GM21367 (cell line): ENCODE measurements at regions not wholly inside any gene's neighbourhood (a gene's known extent, or its start where the extent isn't known, plus 50 kb on each side); places are given as distances from the start of the nearest gene placed in this dataset.
"Not testable (repeated sequence)": the region's sequence is repeated elsewhere in the genome, so short reads cannot be mapped to it uniquely, and the experiment has no call there.

Source experiments
- ATAC-seq: cut with Tn5 transposase; IDR thresholded peaks from one replicate; pipeline ENCODE4 v1.9.1; 2021; ENCODE audit not compliant: unreplicated experiment

DNA sequence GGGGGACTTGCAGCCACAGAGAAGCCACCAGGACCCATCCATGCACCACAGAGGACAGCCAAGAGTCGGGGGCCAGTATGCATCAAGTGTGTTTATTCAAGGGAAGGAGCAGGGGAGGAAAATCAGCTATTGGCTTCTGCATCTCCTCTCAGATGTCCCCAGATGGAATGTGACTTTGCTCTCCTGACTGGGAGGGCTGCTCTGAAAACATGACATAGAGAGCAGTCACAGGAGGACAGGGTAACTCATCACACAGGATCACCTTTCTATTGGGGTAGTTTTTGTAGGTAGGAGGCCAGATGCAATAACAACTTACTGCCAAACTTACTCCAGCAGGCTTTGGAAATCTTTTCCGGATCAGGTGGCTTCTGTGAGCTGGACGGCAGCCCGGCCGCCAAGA lies 121.0 kb upstream of the OPCML start:
- no peak for ATAC-seq

DNA sequence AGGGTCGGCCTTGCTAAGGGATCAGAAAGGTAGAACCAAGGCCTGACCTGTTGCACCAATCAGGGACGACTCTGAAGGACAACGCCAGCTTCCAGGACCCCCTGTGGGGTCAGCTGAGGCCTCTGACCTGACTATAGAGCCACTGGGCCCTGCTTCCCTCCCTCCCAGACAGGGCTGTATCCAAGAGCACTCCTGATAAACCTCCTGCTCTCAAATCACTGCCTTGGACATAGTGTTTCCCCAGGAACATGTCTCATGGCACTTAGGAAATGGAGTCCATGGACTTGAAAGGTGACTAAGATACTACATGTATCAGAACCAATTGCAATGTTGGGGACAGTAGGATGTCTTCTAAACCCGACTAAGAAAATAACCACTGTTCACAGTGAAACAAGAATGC lies 117.8 kb upstream of the OPCML start:
- no peak for ATAC-seq

DNA sequence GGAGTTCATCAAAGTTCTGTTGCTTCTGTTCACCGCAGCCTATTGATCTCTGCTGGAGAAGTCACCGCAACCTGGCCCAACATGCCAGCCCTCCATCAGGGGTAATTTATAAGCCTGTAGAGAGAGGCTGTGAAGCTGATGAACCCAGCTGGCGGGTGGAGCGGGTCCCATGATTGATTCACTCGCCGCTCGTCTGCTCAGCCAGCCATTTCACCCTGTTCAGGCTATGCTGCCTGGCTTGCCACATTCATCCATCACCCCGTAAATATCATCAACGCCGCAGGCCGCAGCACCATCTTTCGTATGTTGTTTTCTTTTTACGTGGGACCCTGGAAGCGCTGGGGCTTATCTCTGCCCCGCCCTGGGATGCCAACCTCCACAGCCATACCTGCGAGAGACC lies 116.7 kb upstream of the OPCML start:
- ATAC-seq, result no peak

DNA sequence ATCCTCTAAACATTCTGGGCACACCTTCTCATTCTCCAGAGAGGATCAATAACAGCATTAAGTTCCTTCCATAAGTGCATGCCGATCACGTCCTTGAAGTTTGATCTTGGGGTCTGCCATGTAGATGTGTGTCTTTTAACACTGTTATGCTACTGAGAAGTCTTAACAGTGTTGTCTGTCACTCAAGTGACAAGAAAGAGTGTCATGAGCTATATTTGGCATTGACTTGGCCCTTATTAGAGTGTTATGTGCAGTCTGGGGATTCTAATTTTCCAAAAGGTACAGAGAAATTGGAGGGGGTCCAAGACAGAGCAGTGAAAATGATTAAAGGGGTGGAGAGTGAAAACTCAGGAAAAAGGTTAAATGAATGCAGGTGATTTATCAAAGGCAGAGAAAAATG lies 107.1 kb upstream of the OPCML start:
- no peak for ATAC-seq

DNA sequence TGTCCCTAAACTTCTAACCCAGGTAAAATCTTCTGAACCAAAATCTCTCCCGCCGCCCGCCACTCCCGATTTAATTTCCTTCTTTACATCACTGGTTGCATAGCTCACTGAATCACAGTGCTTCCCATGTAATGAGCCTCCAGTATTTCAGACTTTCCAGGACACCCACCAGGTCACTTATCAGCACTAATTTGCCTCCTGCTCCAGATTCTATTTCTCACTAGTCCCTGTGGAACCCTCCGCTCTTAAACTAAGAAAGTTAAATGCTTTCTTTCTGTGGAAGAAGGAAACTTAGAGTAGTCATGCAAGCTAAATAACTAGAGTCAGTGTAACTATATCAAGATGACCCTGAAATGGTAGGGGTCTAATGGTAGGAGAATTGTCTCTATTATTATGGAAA lies 106.6 kb upstream of the OPCML start:
- ATAC-seq, result no peak

DNA sequence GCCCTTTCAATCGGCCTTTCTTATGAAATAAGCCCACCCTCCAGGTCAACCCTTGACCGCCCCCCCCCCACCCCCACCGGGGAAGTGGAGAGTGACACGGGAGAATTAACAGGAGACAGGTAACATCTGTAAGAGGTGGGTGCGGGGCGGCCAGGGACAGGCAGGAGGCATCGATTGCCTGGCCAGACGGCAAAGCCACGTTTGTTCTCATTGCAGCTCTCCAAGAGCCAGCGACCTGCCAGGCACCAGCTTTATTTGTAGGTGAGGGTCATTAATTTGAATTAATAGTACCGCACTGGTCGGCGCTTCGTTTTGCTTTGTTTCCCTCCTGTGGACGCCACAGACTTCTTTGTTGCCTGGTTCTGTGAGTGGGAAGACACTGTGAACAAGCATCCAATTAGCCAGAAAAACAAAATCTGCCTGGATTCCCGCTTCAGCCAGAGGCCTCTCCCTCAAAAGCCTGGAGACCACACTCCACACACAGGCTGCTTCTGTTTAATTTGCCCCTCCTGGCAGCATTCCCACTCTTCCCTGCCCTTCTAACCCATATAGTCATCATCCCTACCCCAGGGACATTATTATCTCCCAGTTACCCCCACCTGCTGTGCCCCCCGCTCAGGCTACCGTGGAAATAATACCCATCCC lies 104.5 kb upstream of the OPCML start:
- ATAC-seq, result no peak

DNA sequence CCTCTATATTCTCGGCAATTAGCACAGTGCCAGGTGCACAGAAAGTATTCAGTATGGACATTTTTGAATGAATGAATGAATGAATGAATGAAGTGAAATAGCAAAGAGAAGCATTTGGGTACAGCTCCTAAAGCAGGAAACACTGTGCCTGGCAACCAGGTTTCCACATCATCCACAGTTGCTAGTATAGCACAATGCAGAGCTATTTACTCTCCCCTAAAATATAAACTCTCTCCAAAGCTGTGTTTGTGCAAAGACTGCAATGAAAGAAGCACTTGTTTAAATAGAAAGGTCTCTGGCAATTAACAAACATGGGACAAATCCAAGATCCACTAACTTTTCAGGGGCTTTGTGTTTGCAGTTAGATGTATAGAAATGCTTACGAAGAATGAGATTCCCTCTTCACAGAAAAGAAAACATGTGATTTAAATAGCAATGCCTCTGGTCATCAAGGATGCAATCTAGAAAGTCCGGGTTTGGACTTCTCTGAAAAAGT lies 103.0 kb upstream of the OPCML start:
- no peak for ATAC-seq

DNA sequence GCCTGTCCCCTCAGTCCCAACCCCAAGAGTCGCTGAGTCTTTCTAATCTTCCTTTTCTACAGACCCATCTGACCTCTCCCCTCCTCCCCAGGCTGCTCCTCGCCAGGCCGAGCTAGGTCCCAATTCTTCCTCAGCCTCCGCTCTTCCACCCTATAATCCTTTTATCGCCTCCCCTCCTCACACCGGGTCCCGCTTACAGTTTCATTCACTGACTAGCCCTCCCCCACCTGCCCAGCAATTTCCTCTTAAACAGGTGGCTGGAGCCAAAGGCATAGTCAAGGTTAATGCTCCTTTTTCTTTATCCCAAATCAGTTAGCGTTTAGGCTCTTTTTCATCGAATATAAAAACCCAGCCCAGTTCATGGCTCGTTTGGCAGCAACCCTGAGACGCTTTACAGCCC lies 96.1 kb upstream of the OPCML start:
- not testable (repeated sequence) for ATAC-seq

DNA sequence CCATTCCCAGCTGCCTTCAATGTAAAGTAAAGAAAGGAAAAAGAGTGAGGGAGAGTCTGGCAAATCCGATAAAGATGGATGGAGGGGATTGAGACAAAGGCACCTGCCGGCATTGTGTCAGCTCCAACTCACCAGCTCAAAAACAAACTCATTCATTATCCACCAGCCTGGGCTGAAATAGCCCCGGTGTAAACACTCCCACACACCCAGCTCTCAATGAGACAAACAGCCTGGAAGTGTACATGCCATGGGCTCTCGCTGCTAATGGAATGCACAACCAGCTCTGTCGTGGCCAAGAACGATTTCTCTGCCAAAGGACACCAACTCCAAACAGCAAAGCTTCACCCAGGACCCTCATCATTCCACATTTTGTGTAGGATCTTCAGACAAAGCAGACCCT lies 89.3 kb upstream of the OPCML start:
- ATAC-seq, result no peak

DNA sequence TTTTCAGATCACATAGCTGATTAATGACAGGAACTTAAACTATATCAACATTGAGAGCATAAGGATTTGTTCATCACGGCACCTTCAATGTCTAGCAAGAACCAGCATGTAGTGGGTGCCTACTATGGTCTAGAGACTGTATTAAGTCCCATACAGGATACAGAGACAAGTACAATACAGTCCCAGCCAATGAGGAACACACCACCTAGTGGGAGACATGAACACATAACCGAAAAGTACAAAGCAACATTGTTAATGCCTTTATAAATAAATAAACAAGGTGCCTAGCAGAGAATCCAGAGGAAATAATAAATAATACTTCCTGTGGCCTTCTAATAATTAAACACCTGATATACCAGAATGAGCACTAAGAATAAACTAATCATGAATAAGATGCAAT lies 87.7 kb upstream of the OPCML start:
- no peak for ATAC-seq

DNA sequence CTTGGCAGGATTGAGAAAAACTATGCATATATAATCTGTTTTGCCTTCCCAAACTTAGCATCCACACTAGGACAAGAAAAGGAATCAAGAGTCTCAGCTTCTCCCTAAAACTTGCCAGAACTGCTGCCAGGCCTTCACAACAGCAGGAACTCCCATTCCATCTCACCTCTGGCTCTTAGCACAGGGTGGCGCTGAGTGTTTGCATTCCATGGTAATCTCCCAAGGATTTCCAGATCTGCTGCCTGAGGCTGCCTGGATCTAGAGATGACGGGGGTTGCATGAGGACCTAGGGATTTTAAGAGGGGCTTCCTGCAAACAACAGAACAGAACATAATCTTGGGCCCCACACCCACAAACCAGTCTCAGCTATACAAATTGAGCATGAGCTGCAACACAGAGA lies 87.1 kb upstream of the OPCML start:
- ATAC-seq, result no peak

DNA sequence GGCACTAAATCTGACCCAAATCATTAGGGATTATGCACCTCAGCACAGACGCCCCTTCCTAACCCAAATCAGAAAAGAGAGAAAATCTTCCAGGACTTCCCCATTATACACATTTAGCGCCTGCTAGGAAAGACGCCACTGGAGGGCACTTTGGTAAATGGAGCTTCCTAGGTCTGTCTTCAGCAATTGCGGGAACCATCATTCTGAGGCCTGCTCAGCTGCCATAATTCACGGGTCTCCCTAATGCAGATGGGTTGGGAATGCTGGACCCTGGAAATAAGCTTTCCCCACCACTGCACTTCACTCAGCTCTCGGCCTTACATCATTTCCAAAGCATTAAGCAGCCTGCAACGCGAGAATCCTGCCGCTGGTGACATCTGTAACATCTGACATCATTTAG lies 86.2 kb upstream of the OPCML start:
- no peak for ATAC-seq

DNA sequence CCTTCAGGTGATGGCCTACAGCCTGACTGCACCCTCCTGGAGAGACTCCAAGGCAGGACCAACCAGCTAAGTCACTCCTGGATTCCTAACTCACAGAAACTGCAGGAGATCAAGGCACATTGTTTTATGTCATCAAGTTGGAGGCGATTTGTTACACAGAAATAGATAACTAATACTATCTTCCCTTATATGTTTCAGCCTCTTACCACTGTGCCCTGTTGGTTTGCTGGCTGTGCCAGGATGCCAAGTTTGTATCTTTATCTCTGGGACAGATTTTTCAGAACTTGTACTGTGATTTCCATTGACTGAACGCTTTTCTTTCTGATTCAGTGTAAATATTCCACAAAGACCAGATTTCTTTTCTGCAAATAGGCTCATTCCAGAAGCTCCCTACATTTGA lies 76.2 kb upstream of the OPCML start:
- no peak for ATAC-seq

DNA sequence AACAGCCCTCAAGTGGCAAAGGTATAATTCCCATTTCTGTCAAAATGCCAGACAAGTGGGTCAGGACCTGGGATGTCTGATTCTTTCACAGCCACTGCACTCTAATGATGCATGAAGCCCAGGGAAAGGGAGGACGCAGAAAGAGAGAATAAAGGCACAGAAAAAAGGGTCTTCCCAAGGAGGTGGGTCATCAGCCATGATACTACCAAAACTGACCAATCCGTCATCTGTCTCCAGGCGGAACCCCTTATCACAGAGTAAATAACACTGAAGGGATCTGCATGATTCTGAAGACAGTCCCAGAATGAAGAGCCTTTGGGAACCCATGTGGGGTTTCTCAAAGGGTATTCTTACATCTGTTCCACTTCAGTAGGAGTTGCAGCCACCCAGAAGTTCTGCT lies 73.8 kb upstream of the OPCML start:
- no peak for ATAC-seq

DNA sequence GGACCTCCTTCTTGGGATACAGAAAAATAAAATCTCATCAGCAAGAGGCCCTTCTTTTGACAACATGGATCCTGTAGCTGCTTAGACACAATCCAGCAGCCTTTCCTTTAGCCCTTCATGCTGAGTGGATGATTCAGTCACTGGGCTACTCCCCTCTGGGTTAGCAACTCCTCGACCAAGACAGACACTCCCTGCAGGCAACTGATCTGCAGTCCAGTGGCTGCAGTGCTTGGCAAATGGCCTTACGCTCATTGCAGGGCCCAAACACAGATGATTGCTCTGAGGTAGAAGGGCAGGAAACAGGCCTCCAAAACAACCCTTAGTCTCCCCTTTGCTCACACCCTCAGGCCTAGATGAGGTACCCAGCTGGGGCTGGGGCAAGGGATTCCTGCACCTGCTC lies 73.2 kb upstream of the OPCML start:
- ATAC-seq, result no peak

DNA sequence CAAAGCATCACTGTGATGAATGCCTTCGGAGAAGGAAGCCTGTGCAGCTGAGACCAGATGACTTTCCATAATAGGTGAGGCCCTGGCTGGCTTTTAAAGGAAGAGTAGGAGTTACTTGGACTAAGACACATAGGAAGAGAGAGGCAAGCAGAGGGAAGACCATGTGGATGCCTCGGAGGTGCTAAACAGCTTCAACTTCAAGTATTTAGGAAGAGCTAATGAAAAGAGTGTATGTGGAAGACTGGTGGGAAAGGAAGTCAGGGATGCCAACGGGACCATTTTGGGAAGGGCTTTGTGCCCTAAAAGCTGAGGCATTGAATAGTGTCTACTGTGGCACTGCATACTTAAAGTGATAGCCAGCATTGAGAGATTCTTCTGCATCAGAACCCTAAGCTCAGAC lies 69.3 kb upstream of the OPCML start:
- no peak for ATAC-seq

DNA sequence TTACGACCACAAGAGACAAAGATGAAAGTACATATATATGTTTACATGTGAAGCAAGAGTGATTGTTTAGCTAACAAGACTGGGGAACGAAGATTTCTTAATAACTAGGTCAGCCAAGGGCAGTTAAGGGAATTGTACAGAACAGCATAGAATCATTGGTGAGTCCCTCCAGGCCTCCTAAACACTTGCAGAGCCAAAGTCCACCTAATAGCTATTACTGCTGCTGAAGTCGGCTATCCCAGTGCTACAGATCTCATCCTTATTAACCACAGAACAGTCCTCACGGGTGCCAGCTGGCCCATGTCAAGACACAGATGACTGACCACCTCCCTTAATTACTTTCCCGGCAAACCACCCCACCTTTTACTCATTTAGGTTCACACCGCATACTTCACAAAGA lies 68.5 kb upstream of the OPCML start:
- ATAC-seq, result no peak

DNA sequence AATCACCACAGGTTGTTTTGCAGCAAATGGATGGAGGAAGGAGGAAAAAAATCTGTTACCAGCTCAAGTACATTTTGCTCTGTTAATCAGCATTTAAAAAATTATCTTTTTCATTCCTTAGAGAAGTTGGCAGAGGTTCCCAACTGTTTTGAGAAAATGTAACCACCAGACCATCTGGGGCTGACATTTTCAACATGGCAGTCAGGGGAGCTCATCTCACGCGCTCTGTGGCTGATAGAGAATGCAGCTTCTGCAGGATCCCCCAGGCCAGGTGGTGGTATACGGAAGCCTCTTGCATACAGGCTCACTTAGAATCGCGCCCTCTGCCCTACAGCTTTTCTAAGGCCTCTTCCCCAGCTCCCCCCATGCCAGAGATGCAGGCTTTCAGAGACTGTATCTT lies 68.0 kb upstream of the OPCML start:
- ATAC-seq, result no peak

DNA sequence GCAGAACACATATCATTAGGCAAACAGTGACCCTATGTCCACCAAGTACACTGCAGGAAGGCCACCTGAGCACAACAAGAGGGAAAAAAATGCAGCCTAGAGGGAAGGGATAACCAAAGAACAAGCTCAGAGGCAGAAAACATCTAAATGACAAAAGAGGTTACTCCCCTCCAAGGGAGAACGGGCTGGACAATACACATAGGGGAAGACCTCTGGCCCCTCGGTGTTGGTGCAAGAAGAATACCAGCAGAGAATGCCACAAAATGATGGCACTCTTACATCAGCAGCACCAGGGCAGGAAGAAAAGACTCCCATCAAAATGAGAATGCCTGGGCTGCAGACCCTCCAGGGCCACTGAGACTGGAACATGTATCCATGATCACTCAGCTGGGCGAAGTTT lies 66.6 kb upstream of the OPCML start:
- no peak for ATAC-seq

DNA sequence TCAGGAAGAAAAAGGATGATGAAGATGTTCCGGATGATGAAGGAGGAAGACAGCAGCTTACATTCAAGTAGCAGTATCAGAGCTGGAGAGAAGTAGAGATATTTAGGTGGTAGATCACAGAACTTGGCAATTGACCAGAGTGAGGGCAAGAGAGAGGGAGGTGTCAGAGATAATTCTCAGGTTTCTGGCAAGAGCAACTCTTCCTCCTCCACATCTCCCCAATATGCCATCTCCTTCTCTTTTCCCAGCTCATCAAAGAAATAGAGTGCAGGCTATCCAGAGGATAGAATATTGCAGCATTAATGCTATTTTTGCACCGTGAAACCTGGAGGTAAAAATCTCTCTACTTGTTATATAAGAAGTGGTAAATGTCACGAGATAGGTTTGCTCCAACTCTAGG lies 64.9 kb upstream of the OPCML start:
- no peak for ATAC-seq

DNA sequence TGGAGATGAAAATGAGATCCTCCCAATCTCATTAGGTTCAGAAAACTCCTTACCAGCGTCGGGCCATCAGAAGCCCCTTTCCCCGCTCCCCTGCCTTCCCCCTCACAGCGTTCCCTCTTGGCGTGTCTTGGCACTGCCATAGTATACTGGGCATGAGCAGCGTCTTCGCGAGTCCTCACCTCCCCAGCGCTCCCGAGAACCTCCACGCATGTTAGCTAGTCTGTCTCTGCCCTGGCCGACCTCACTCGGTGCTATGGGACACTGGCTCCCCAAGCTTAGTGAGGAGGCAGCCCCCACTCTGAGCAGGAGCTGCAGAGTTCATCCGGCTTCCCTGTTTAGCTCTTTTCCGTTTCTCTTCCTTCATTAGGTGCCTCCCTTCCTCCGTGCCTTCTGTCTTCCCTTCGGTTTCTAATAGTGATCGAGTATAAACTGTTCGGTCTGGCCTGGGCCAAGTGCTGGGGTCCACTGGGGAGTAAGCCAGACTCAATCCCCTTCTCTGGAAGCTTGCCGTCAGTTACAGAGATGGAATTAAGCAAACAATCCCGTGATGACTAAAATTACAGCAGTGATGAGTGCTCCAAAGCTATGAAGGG lies 63.8 kb upstream of the OPCML start:
- ATAC-seq, result no peak

DNA sequence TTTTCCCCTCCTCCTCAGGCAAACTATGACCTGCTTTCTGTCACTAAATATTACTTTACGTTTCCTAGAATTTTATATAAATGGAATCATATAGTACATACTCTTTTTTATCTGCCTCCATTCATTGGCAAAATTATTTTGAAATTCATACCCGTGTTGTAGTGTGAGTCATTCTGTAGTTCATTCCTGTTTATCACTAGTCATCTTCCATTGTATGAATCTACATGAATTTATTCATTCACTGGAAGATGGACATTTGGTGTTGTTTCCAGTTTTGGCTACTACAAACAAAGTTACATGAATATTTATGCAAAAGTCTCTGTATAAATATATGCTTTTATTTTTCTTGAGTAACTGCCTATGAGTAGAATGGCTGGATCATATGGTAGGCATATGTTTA lies 60.7 kb upstream of the OPCML start:
- ATAC-seq, result no peak

DNA sequence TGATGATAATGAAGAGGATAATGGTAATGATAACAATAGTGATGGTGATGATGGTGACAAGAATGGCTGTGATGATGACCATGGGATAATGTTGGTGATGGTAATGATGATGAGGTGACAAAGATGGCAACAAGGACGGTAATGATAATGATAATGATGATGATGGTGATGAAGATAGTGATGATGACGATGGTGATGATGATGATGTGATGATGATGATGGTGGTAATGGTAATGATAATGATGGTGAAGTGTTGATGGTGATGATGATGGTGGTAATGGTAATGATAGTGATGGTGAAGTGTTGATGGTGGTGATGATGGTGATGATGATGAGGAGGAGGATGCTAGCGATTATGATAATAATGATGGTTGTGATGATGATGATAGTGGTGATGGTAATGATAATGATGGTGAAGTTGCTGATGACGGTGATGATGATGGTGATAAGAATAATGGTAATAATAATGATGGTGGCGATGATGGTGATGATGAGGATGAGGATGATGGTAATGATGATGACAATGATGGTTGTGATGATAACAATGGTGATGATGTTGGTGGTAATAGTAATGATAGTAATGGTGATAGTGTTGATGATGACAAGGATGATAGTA lies 54.7 kb upstream of the OPCML start:
- ATAC-seq, result no peak
